DMS 273 (cell line): ENCODE measurements at regions not wholly inside any gene's neighbourhood (a gene's known extent, or its start where the extent isn't known, plus 50 kb on each side); places are given as distances from the start of the nearest gene placed in this dataset.

ENCODE experiments used
- DNase-seq: peaks from one replicate; lab custom pipeline; 2025; ENCODE audit not compliant: unreplicated experiment; lab: John Stamatoyannopoulos, UW

DNA sequence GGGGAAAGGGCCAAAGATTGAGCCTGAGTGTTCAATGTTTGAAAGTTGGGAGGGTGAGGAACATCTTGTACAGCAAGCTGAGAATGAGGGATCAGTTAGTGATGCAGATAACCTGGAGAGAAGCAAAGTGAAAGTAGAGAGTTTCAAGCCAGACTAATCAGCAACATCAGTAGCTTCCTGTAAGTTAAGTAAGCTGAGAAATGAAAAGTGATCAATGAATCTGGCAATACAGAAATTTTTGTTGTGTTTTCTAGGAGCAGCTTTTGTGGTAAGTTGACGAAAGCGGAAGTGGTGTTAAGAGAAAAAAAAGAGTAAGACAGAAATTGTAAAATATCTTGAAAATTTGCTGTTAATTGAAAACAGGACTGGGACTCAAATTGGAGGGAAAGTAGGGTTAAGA lies 855.5 kb upstream of the MAP3K7 start:
- no peak for DNase-seq

DNA sequence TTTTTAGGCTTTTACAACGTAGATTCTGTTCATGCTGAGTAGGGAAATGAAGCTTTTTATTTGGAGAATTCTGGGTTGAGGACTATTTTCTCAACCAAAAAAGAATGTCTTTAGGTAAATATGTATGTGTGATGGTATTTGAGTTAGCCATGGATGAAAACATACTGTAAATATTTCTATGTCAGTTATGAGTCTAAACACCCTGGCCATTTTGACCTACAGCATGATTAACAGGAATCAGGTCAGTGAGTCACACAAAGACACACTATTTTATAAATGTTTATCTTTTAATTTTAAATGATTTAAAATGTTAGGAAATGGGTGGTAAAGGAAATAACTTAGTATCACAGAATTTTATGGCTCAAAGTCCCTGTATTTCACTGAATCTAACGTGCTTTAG lies 851.7 kb upstream of the MAP3K7 start:
- no peak for DNase-seq

GRCh38 chr6:91437315-91437729 lies 850.5 kb upstream of the MAP3K7 start:
- DNase-seq = no peak

GRCh38 chr6:91436448-91436847 lies 849.6 kb upstream of the MAP3K7 start:
- DNase-seq = no peak

DNA sequence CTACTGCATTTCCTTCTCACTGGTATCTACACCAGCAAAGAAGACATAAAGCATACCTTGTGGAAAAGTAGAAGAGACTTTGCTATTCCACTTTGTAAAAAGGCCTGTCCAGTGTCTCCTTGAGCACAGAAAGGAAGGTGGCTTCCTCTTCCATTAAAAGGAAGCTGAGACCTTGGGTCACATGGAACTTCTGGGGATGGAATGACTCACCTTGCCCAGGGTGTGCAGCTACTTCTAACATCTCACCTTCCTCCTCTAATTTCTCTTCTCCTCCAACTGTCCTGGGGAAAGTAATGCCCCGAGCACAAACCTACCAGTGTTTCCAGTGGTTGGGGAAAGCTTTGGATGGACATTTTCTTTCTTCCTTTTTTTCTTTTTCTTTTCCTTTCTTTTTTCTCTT lies 848.8 kb upstream of the MAP3K7 start:
- DNase-seq = no peak

GRCh38 chr6:91434576-91434975 lies 847.7 kb upstream of the MAP3K7 start:
- no peak for DNase-seq

- DNase-seq = no peak
Observed at GRCh38 chr6:91433660-91434534, 847.0 kb upstream of the MAP3K7 start.

DNA sequence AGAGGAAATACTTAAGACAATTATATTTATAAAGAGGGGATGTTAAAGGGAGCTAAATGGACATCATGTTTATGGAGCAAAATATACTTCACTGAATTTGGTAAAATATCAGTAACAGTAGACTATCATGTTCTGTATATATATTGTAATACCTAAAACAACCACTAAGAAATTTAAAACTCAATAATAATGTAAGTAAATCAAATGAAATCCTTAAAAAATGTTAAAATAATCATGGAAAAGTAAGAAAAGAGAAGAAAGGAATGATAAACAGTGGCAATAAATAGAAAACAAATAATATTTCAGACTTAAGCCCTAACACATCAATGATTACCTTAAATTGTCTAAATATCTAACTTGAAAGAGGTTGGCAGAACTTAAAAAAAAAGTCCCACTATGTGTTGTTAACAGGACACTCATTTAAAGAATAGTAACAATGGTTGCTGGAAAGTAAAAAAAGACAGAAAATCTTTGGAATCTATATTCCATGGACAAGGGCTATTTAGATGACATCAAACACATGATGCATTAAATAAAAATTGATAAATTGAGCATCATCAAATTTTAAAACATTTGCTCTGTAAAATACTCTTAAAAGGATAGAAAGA lies 842.2 kb upstream of the MAP3K7 start:
- no peak for DNase-seq

GRCh38 chr6:91428296-91428695 lies 841.4 kb upstream of the MAP3K7 start:
- DNase-seq = no peak

- no peak for DNase-seq
Observed at GRCh38 chr6:91420243-91420642, 833.4 kb upstream of the MAP3K7 start.

GRCh38 chr6:91415031-91415605 lies 828.2 kb upstream of the MAP3K7 start:
- peak; percentile 29 for DNase-seq

DNA sequence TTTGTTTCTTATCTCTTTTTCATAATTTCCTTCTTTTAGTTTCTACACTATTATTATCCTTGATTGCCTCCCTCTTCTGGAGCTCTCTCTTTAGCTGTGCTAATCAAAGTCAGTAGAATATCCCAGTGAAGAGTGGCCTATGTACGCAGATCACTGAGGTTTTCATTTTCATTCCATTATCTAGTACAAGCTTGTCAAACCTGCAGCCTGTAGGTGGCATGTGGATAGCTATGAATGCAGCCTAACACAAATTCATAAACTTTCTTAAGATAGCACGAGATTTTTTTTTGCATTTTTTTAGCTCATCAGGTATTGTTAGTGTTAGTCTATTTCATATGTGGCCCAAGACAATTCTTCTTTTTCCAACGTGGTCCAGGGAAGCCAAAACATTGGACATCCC lies 825.7 kb upstream of the MAP3K7 start:
- no peak for DNase-seq

GRCh38 chr6:91407706-91408105 lies 820.8 kb upstream of the MAP3K7 start:
- DNase-seq = no peak

DNA sequence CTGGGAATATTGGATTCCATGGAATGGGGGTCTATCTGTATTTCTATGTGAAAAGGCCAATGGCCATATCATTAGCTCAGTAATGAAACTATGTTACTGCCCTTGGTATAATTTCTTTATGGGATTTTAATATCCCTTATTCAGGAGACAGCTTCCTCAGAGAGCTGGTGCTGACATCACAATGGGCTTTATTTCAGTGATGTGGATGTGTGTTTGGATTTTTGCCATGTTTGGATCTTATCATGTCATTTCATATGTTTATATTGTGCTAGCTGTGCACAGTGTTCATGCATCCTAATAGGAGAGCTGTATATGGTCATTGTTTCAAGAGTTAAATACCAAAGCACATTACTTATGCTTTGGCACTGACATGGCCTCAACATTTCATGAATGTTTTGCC lies 806.1 kb upstream of the MAP3K7 start:
- no peak for DNase-seq

GRCh38 chr6:91387290-91388059 lies 800.6 kb upstream of the MAP3K7 start:
- DNase-seq = no peak

- DNase-seq = no peak
Observed at GRCh38 chr6:91386204-91386603, 799.3 kb upstream of the MAP3K7 start.

DNA sequence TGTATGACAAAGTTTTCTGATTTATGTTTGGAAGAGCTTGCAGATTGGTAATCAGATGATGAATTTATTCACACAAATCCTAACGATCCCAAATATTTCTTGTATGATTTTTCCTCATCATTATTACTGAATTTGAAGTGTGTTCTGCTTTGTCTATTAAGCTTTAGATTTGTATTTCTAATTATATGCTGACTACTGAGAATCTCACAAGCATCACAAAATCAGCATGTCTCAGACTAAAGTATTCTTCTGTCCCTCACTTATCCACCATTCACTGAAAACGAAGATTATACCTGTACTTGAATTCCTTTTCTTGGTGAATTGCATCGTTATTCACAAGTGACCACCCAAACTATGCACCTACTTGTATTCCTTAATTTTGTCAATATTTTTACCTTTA lies 796.3 kb upstream of the MAP3K7 start:
- DNase-seq = no peak

- peak; percentile 45 for DNase-seq
Observed at GRCh38 chr6:91376686-91377085, 789.8 kb upstream of the MAP3K7 start.

DNA sequence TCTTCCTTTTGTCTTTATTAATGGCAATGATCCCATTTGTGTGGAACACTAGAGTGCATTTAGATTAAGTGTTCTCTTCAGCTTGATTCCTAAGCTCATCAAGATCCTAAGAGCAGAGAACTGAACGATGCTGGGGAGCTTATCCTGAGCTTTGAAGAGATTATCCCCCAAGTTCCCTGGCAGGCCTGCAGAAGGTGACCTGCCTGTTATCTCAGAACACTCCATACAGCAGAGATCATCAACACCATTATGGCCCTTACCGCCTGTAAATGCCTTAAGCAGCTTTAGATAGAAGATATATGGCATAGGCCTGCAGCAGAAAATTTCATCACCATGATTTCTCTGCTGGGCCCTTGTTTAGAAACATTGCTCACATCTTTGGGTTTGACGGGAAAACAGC lies 779.9 kb upstream of the MAP3K7 start:
- DNase-seq = peak; percentile 9

DNA sequence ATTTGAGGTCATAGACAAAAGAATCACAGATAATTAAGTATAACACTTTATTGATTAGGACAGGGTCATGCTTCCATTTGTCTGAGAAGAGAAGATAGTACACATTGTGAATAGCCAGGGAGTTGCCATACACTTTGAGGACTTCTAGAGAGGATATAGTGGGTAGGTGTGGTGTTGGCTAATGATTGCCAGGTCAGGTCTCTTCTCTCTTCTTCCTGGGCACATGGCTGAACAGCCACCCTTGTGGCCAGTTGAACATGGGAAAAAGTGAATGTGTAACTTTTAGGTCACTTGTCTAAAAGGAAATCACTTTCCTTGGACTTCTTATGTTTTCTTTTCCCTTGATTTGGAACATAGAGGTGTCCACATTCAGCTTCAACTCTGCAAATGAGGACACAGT lies 772.1 kb upstream of the MAP3K7 start:
- DNase-seq = no peak

GRCh38 chr6:91352878-91353277 lies 766.0 kb upstream of the MAP3K7 start:
- DNase-seq = no peak

DNA sequence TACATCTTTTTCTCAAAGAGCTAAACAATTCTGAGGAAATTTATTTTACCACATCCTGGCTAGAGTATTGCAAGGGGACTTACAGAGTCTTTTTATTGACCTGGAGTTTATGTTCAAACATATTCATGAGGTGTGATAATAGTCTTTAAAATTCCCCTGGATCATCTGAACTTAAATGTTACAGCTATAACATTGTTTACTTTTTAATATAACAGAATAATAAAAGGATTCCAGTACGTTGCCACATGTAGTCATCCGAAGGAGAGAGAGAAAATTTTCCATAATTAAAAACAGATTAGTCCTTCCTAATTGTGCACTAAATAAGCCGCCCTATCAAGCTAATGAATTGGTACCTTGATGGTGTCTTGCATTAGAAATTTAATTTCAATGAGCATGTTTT lies 765.4 kb upstream of the MAP3K7 start:
- no peak for DNase-seq
